Fibroblast of the aortic adventitia (primary cell): ENCODE measurements at regions not wholly inside any gene's neighbourhood (a gene's known extent, or its start where the extent isn't known, plus 50 kb on each side); places are given as distances from the start of the nearest gene placed in this dataset.

ENCODE experiments used
- DNase-seq: peaks from one replicate; pipeline ENCODE4 v3.0.0-alpha.2; 2010; ENCODE audit warnings: low read depth
- H3K4me3 ChIP-seq: 2 replicates; pipeline ENCODE4 v1.5.1; 2011; ENCODE audit warnings: low read depth, mild to moderate bottlenecking, control low read depth, low read length, moderate library complexity
- TF ChIP-seq, protein P1 (sequence below): IDR thresholded peaks from 2 replicates; pipeline ENCODE4 v1.5.1; 2011; ENCODE audit warnings: mild to moderate bottlenecking, low read length, control low read depth, inconsistent platforms; ENCODE audit not compliant: insufficient read depth

DNA sequence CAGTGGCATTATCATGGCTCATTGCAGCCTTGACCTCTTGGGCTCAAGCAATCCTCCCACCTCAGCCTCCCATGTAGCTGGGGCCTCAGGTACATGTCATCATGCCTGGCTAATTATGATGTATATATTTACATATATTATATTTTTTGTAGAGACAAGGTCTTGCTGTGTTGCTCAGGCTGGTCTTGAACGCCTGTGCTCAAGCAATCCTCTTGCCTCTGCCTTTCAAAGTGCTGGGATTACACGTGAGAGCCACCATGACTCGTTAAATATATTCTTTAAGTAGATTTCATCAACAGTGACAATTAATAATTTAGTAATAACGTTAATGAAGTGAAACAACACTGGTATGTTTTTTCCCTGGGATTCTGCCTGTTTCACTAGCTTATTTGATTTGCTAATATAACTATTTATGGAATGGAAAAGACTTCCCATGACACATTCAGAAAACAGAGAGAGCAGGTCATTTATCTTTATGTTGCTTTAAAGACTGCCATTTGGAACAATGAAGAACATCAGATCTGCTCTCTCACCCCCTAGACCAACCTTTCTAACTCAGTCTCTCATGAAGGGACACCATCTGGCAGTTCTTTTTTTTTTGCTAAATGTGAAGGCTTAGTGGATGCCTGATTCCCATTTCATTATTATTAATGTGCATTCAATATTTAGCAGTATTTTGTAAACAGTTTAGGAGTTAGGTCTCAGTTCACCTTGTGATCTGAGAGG is 295.6 kb downstream of the KIF4B start:
- TF ChIP-seq, protein P1, sequence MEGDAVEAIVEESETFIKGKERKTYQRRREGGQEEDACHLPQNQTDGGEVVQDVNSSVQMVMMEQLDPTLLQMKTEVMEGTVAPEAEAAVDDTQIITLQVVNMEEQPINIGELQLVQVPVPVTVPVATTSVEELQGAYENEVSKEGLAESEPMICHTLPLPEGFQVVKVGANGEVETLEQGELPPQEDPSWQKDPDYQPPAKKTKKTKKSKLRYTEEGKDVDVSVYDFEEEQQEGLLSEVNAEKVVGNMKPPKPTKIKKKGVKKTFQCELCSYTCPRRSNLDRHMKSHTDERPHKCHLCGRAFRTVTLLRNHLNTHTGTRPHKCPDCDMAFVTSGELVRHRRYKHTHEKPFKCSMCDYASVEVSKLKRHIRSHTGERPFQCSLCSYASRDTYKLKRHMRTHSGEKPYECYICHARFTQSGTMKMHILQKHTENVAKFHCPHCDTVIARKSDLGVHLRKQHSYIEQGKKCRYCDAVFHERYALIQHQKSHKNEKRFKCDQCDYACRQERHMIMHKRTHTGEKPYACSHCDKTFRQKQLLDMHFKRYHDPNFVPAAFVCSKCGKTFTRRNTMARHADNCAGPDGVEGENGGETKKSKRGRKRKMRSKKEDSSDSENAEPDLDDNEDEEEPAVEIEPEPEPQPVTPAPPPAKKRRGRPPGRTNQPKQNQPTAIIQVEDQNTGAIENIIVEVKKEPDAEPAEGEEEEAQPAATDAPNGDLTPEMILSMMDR: no peak
- H3K4me3 ChIP-seq: no peak overlapping the region
- DNase-seq: no peak

DNA sequence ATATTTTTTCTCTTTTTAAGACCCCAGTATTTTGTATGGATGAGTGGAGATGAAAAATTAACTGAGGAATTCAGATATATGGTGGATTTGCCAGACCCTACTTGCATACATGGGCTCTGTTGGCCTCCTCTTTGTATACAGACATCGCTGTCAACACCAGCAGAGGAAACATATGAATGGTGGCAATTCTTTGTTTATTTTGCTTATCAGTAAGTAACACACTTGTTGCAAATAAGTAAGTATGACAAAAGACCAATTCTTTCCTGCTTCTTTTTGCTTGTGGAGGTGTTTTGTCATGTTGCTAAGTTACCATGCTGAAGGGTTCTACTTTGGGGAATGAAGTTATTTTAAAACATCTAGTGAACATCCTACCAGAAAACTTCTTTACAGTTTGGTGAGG is 298.2 kb downstream of the KIF4B start:
- TF ChIP-seq, protein P1: no peak
- H3K4me3 ChIP-seq: no peak overlapping the region
- DNase-seq: no peak

DNA sequence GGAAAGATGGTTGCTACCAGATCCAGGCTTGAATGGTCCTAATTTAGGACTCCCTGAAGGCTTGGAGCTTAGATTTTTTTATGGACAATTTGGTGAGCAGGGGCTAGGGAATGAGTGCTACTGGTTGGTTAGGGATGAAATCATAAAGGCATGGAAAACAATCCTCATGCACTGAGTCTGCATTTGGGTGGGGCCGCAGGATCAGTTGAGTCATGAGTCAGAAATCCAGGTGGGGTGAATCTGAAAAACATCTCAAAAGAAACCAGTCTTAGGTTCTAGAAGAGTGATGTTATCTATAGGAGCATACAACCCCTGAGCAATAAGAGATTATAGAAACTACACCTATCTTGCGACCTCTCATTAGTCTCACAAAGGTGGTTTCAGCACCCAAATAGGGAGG is 300.0 kb downstream of the KIF4B start:
- H3K4me3 ChIP-seq: no peak overlapping the region
- TF ChIP-seq, protein P1: no peak
- DNase-seq: no peak

DNA sequence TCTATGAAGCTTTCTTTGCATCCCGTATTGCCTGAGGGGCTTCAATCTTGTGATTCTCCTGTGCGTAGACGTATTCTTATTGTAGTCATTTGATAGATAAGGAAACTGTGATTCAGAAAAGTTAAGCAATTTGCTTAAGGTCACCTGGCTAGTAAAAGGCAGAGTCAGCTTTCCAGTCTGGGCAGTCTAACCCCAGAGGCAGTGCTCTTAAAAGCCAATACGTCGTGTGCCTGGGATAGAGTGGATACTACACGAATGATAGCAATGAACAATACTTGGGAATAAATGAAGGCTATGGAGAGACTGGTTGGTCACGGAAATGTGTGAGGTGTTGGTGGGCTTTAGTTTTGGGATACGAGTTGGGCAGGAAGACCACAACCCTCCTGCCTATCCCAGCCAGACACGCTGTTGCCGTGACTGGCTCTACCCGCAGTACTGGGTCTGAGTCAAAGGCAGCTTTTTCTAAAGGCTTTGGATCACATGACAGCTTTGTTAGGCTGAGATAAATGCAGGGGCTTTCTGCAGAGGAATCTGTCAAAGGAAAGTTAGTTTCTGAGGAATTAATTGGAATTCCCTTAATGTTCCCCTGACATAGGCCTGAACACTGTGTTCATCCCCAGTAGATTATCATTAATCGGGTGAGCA is 302.6 kb downstream of the KIF4B start:
- no peak overlapping the region for H3K4me3 ChIP-seq
- DNase-seq: no peak

DNA sequence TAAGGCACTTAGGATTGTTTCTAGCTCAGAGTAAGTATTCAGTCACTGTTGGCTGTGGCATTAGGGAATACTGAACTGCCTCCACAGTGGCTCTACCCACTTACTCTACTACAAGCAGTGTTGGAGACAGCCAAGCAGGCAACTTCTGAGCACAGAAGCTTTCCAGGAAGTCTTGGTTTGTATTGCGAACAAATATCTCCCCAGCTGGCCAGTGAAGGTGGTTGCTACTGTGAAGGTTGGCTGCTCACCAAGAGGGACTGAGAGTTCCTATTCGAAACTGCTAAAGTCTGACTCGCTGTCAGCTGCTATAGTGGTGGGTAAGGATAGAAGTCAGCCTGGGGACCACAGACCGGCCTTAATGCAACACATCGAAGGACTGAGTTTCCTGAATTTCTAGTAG is 319.1 kb downstream of the KIF4B start:
- no peak overlapping the region for H3K4me3 ChIP-seq
- no peak for DNase-seq
- TF ChIP-seq, protein P1: no peak

More for the DNA sequence above, 302.6 kb downstream of the KIF4B start:
- TF ChIP-seq, protein P1: no peak

DNA sequence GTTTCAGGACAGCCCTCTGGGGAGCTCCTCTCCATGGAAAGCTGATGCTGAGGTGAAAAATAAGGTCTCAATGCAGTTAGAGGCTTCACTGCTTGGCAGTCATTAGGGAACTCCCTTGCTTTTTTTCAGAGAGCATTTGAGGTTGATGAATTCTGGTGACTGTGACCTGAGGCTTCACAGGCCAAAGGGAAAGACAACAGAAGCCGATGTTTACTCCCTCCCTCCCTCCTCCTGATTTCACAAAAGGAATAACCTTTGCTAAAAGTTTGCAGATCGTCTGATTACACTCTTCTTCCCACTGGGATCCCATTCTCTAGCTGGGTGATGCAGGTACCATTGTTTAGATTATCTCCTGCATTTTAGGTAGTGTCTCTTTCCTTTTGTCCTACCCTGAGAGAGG is 329.4 kb downstream of the KIF4B start:
- TF ChIP-seq, protein P1: no peak
- no peak overlapping the region for H3K4me3 ChIP-seq
- DNase-seq: no peak
